Keratinocyte (primary cell): ENCODE measurements at regions not wholly inside any gene's neighbourhood (a gene's known extent, or its start where the extent isn't known, plus 50 kb on each side); places are given as distances from the start of the nearest gene placed in this dataset.

Experiments used
- DNase-seq: peaks from one replicate; pipeline ENCODE4 v3.0.0-alpha.2; 2011; ENCODE audit warnings: low read depth, missing footprints, low spot score
- FAIRE-seq: peaks from 2 replicates; lab custom pipeline; 2011; peaks lifted over from hg19 to GRCh38; lab: Jason Lieb, UNC
- H2AFZ ChIP-seq: 2 replicates; pipeline ENCODE4 v1.6.0; 2012; ENCODE audit warnings: low read length, control low read depth, inconsistent platforms; ENCODE audit not compliant: control insufficient read depth
- H3K27ac ChIP-seq: 2 replicates; pipeline ENCODE4 v1.5.1; 2011; ENCODE audit warnings: low read length; ENCODE audit not compliant: control insufficient read depth, insufficient read depth
- H3K27me3 ChIP-seq: 3 replicates; pipeline ENCODE4 v1.6.0; 2011; ENCODE audit warnings: low read length; ENCODE audit not compliant: control insufficient read depth, insufficient read depth; ENCODE audit errors: extremely low read depth
- H3K36me3 ChIP-seq, 2 experiments: 2 replicates in 1 of 2; 3 replicates in 1 of 2; pipeline ENCODE4 v1.5.1; 2011; ENCODE audit warnings: low read length in 2 of 2, mild to moderate bottlenecking in 1 of 2; ENCODE audit not compliant: control insufficient read depth in 2 of 2, insufficient read depth in 2 of 2; ENCODE audit errors: extremely low read depth in 1 of 2
- H3K4me1 ChIP-seq: 3 replicates; pipeline ENCODE4 v1.5.1; 2011; ENCODE audit warnings: low read length; ENCODE audit not compliant: control insufficient read depth, insufficient read depth; ENCODE audit errors: extremely low read depth
- H3K4me2 ChIP-seq: 3 replicates; pipeline ENCODE4 v1.6.0; 2011; ENCODE audit warnings: low read depth, low read length; ENCODE audit not compliant: control insufficient read depth, insufficient read depth; ENCODE audit errors: extremely low read depth
- H3K4me3 ChIP-seq, 3 experiments: fragments of 200-600 bp in 1 of 3; sonication (generic) in 1 of 3; 2 replicates in 2 of 3; 3 replicates in 1 of 3; pipeline ENCODE4 v1.5.1; 2011 to 2016; ENCODE audit warnings: low read length in 3 of 3, mild to moderate bottlenecking in 3 of 3, control low read depth in 2 of 3, inconsistent platforms in 1 of 3, low read depth in 1 of 3, mixed read lengths in 1 of 3, mixed run types in 1 of 3, moderate library complexity in 1 of 3; ENCODE audit not compliant: control insufficient read depth in 2 of 3, insufficient read depth in 2 of 3; ENCODE audit errors: extremely low read depth in 1 of 3
- H3K79me2 ChIP-seq: 2 replicates; pipeline ENCODE4 v1.6.0; 2012; ENCODE audit warnings: low read length; ENCODE audit not compliant: control insufficient read depth, insufficient read depth
- H3K9ac ChIP-seq: 3 replicates; pipeline ENCODE4 v1.6.0; 2011; ENCODE audit warnings: low read length; ENCODE audit not compliant: control insufficient read depth, insufficient read depth; ENCODE audit errors: extremely low read depth
- H3K9me1 ChIP-seq: 3 replicates; pipeline ENCODE4 v1.6.0; 2011; ENCODE audit warnings: low read length; ENCODE audit not compliant: control insufficient read depth, insufficient read depth; ENCODE audit errors: extremely low read depth
- H3K9me3 ChIP-seq: 2 replicates; pipeline ENCODE4 v1.5.1; 2012; ENCODE audit warnings: low read depth, low read length; ENCODE audit not compliant: control insufficient read depth
- H4K20me1 ChIP-seq: 3 replicates; pipeline ENCODE4 v1.6.0; 2011; ENCODE audit warnings: low read length; ENCODE audit not compliant: control insufficient read depth, insufficient read depth; ENCODE audit errors: extremely low read depth
- CTCF ChIP-seq, 3 experiments: IDR thresholded peaks in 1 of 3; conservative IDR thresholded peaks in 1 of 3; optimal IDR thresholded peaks in 1 of 3; 2 replicates in 2 of 3; 3 replicates in 1 of 3; pipeline versions ENCODE3 to v1.5.1; 2011; ENCODE audit warnings: low read length in 3 of 3, mild to moderate bottlenecking in 3 of 3, moderate library complexity in 2 of 3, control low read depth in 1 of 3, inconsistent platforms in 1 of 3; ENCODE audit not compliant: insufficient read depth in 2 of 3; ENCODE audit errors: extremely low read depth in 1 of 3
- EZH2 ChIP-seq: IDR thresholded peaks from one replicate; pipeline ENCODE4 v1.6.1; 2012; ENCODE audit warnings: inconsistent platforms, mild to moderate bottlenecking, low read length, moderate library complexity
- dilution Hi-C: fragments of 300-500 bp; cut with MboI; formaldehyde crosslinking; loops from one replicate; pipeline ENCODE4 v1.7.0; 2020; ENCODE audit warnings: low sequenced_read_pairs; ENCODE audit not compliant: extremely low pct_ligation_motif_present

DNA sequence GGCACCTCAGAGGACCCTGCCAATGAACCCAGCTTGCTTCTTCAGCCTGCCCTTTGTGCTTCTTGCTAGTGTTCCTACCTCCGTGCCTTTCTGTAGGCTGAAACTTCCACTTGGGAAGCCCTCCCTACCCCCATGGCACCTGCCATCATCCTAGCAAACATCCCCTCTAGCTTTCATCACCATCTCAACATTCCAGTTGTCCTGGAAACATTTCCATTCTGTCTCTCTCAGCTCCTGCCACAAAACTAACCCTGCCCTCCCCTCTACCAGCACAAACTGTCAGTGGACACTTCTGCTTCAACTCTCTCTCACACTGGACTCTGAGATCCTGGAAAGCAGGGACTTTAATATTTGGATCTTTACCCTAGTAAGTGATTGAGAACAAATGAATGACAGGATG, 525.8 kb upstream of the TENM4 start:
- Histone ChIP-seq H3K4me1 (no peaks in the 10 kb centered on the region), H2AFZ (no peak overlapping the region), H3K9me1 (no peaks in the 10 kb centered on the region), H4K20me1 (no peaks in the 10 kb centered on the region), H3K4me2 (no peak overlapping the region), H3K9ac (no peak overlapping the region), H3K4me3 (no peak overlapping the region), H3K27ac (no peak overlapping the region), H3K79me2 (no peaks in the 10 kb centered on the region), H3K27me3 (no peaks in the 10 kb centered on the region), H3K9me3 (no peaks in the 10 kb centered on the region), H3K36me3 (no peaks in the 10 kb centered on the region)
- DNase-seq, result no peak
- TF ChIP-seq CTCF (optimal IDR thresholded peaks at IDR 0.05 in 1 of 3, IDR thresholded peaks at IDR 0.05 in 1 of 3, conservative IDR thresholded peaks at IDR 0.05 in 1 of 3; ENCODE audit: extremely low read depth in 1 of 3, insufficient read depth in 2 of 3, low read length in 3 of 3), result no peak
- TF ChIP-seq EZH2, result no peak
- dilution Hi-C loops, result no loop called here
- FAIRE-seq, result no peak

DNA sequence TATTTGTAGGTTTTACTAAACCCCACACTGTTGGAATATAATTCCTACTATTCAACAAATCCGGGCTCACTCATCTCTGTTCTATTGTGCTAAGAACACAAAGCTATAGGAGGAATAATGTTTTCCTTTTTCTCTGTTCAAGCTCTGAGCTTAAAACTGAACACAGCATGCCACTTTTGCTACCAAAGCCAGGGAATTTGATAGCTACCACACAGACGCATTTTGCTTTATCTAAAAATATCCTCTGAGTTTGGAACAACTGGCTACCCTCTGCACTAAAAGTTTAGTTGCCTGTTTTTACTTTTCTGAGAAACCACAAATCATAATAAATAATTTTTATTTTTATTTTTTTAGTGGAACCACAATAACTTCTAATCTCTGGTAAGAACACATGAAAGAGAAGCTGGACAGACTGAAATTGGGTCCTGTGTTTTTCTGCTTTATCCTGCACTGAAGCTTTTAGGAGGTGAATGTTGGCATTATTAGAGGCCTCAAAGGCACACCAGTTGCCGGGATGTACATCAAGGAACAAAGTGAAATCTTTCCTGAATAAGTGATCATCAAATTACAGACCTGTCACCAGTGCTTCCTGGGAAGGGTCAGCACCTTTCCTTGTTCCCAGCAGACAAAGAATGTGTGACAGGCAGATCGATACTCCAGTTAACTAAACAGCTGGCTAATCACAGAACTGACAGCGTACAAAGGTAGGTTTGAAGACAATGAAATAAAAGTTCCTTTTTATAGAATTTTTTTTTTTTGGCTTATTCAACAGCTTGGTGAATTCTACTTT, 523.2 kb upstream of the TENM4 start:
- peaks cover 2% of the 10 kb centered on the region for H3K9me3 ChIP-seq
- no peaks in the 10 kb centered on the region for H3K9me1 ChIP-seq
- H3K27me3 ChIP-seq, result no peaks in the 10 kb centered on the region
- H3K4me2 ChIP-seq, result no peak overlapping the region
- H3K4me1 ChIP-seq, result no peaks in the 10 kb centered on the region
- no peak overlapping the region for H3K9ac ChIP-seq
- H3K79me2 ChIP-seq, result no peaks in the 10 kb centered on the region
- H3K36me3 ChIP-seq, result no peaks in the 10 kb centered on the region
- no peak overlapping the region for H2AFZ ChIP-seq
- no peak for TF ChIP-seq EZH2
- no peak overlapping the region for H3K27ac ChIP-seq
- H4K20me1 ChIP-seq, result no peaks in the 10 kb centered on the region
- dilution Hi-C loops, result no loop called here
- no peak for DNase-seq
- FAIRE-seq, result no peak
- no peak overlapping the region for H3K4me3 ChIP-seq

GRCh38 chr11:79960461-79960860, 519.6 kb upstream of the TENM4 start:
- Histone ChIP-seq H3K4me1 (no peaks in the 10 kb centered on the region), H3K27ac (no peak overlapping the region), H3K9me1 (no peaks in the 10 kb centered on the region), H3K4me2 (no peak overlapping the region), H3K36me3 (no peaks in the 10 kb centered on the region), H3K9ac (no peak overlapping the region), H2AFZ (no peak overlapping the region), H3K27me3 (no peaks in the 10 kb centered on the region), H3K9me3 (peaks cover 5% of the 10 kb centered on the region), H4K20me1 (no peaks in the 10 kb centered on the region), H3K79me2 (no peaks in the 10 kb centered on the region), H3K4me3 (no peak overlapping the region)
- no peak for FAIRE-seq
- TF ChIP-seq EZH2 (no peak), CTCF (optimal IDR thresholded peaks at IDR 0.05 in 1 of 3, IDR thresholded peaks at IDR 0.05 in 1 of 3, conservative IDR thresholded peaks at IDR 0.05 in 1 of 3; ENCODE audit: extremely low read depth in 1 of 3, insufficient read depth in 2 of 3, low read length in 3 of 3) (no peak)
- no peak for DNase-seq
- dilution Hi-C loops, result no loop called here
